K562 (cell line): ENCODE measurements at regions not wholly inside any gene's neighbourhood (a gene's known extent, or its start where the extent isn't known, plus 50 kb on each side); places are given as distances from the start of the nearest gene placed in this dataset.

Experiments used
- ATAC-seq: fragments of 200-7000 bp; cut with Tn5 transposase; 3 replicates; pipeline ENCODE4 v1.9.1; 2020; ENCODE audit warnings: moderate library complexity
- BruUV-seq: library from RNA; stranded (reverse); fragments of 400-500 nt; replicated peaks from 2 replicates; lab custom pipeline; 2021; lab: Mats Ljungman, UMichigan
- CTCF ChIA-PET: fragments of 300-600 bp; formaldehyde crosslinking; extraction: SDS; loops from one replicate; lab custom pipeline; 2021; ENCODE audit warnings: low intra/inter-chr PET ratio; lab: Yijun Ruan, JAX
- POLR2A ChIA-PET: fragments of 300-600, 350-650 bp; sonication (Branson Sonifier 250); formaldehyde crosslinking; extraction: SDS; loops from one replicate; lab custom pipeline; 2021; ENCODE audit warnings: antibody characterized with exemption, inconsistent platforms; lab: Yijun Ruan, JAX
- DNase-seq, 4 experiments: peaks; one replicate each; pipeline versions ENCODE4 v3.0.0 to v3.0.0-alpha.2; 2011 to 2018; ENCODE audit warnings: low spot score in 3 of 4, mixed read lengths in 3 of 4; ENCODE audit errors: extremely low read depth in 1 of 4
- FAIRE-seq: peaks from 2 replicates; lab custom pipeline; 2011; peaks lifted over from hg19 to GRCh38; lab: Jason Lieb, UNC
- H2AFZ ChIP-seq: 2 replicates; pipeline ENCODE4 v1.6.0; 2011; ENCODE audit warnings: low read depth, low read length, control low read depth, inconsistent platforms
- H3K27ac ChIP-seq: fragments of 200-600 bp; 3 replicates; pipeline ENCODE4 v1.8.0; 2011; ENCODE audit warnings: low read depth, mild to moderate bottlenecking, control low read depth, inconsistent platforms, low read length, moderate library complexity, mixed read lengths; ENCODE audit errors: extremely low read depth
- H3K27me3 ChIP-seq, 2 experiments: fragments of 300-600 bp in 1 of 2; 2 replicates in 1 of 2; 3 replicates in 1 of 2; pipeline versions ENCODE4 v1.6.0 to v1.8.0; 2011; ENCODE audit warnings: inconsistent platforms in 2 of 2, low read length in 2 of 2, mild to moderate bottlenecking in 1 of 2, mixed read lengths in 1 of 2, moderate library complexity in 1 of 2; ENCODE audit not compliant: control insufficient read depth in 2 of 2, insufficient read depth in 2 of 2
- H3K36me3 ChIP-seq: fragments of 300-600 bp; 3 replicates; pipeline ENCODE4 v1.8.0; 2011; ENCODE audit warnings: mild to moderate bottlenecking, low read length, inconsistent platforms; ENCODE audit not compliant: control insufficient read depth, insufficient read depth
- H3K4me1 ChIP-seq, 2 experiments: fragments of 200-600 bp in 1 of 2; replicated peaks in 1 of 2; 2 replicates in 1 of 2; 3 replicates in 1 of 2; pipeline versions ENCODE4 v1.5.1 to v1.8.0; 2011; ENCODE audit warnings: inconsistent platforms in 2 of 2, low read length in 2 of 2, mild to moderate bottlenecking in 1 of 2, mixed read lengths in 1 of 2, moderate library complexity in 1 of 2; ENCODE audit not compliant: control insufficient read depth in 2 of 2, insufficient read depth in 2 of 2
- H3K4me2 ChIP-seq: 2 replicates; pipeline ENCODE4 v1.6.1; 2011; ENCODE audit warnings: low read length, control low read depth, inconsistent platforms, mixed read lengths; ENCODE audit not compliant: insufficient read depth
- H3K4me3 ChIP-seq: fragments of 200-600 bp; sonication (generic), shearing (Covaris generic); 2 replicates; pipeline ENCODE4 v1.5.1; 2016; ENCODE audit warnings: control low read depth, inconsistent platforms
- H3K79me2 ChIP-seq: fragments of 200-600 bp; 3 replicates; pipeline ENCODE4 v1.8.0; 2011; ENCODE audit warnings: low read length, inconsistent platforms; ENCODE audit not compliant: control insufficient read depth, insufficient read depth
- H3K9ac ChIP-seq, 2 experiments: 2 replicates each; pipeline versions ENCODE4 v1.6.0 to v1.6.1; 2011; ENCODE audit warnings: low read depth in 2 of 2, low read length in 2 of 2, control low read depth in 1 of 2, inconsistent platforms in 1 of 2, mild to moderate bottlenecking in 1 of 2, mixed read lengths in 1 of 2; ENCODE audit not compliant: insufficient read depth in 1 of 2
- H3K9me1 ChIP-seq: one replicate; pipeline ENCODE4 v1.6.0; 2011; ENCODE audit warnings: inconsistent platforms, mild to moderate bottlenecking, low read length, moderate library complexity; ENCODE audit not compliant: control insufficient read depth, insufficient read depth
- H3K9me3 ChIP-seq: replicated peaks from 2 replicates; pipeline ENCODE4 v1.5.1; 2011; ENCODE audit warnings: low read depth, low read length, inconsistent platforms; ENCODE audit not compliant: control insufficient read depth, insufficient read depth
- H4K20me1 ChIP-seq: replicated peaks from 2 replicates; pipeline ENCODE4 v1.6.1; 2011; ENCODE audit warnings: low read length, inconsistent platforms, mixed read lengths; ENCODE audit not compliant: control insufficient read depth, insufficient read depth
- ATF6 ChIP-seq: sonication (generic); formaldehyde crosslinking; IDR thresholded peaks from 2 replicates; pipeline ENCODE4 v1.4.0; 2020; ENCODE audit warnings: mild to moderate bottlenecking, missing genetic modification reagents
- BCOR ChIP-seq: fragments of 450-650 bp; IDR thresholded peaks from 2 replicates; pipeline ENCODE4 v1.6.1; 2016
- CAMTA2 ChIP-seq: fragments of 250-450 bp; sonication (Bioruptor Pico); conservative IDR thresholded peaks from 2 replicates; pipeline ENCODE4 v1.5.1; 2022
- JUNB ChIP-seq: fragments of 450-650 bp; formaldehyde crosslinking; conservative IDR thresholded peaks from 2 replicates; pipeline ENCODE4 v1.4.0; 2020; ENCODE audit warnings: mild to moderate bottlenecking
- MNT ChIP-seq, 2 experiments: fragments of 450-650 bp; conservative IDR thresholded peaks; 2 replicates each; pipeline ENCODE4 v1.6.1; 2017; ENCODE audit warnings: mild to moderate bottlenecking in 2 of 2, moderate library complexity in 2 of 2
- NCOR1 ChIP-seq: fragments of 450-650 bp; IDR thresholded peaks from 2 replicates; pipeline ENCODE4 v1.6.1; 2016; ENCODE audit warnings: mild to moderate bottlenecking, moderate library complexity
- RNF219 ChIP-seq: fragments of 250-450 bp; sonication (Bioruptor Pico); IDR thresholded peaks from 2 replicates; pipeline ENCODE4 v1.5.0; 2022; ENCODE audit warnings: mild to moderate bottlenecking
- SOX6 ChIP-seq: fragments of 450-650 bp; IDR thresholded peaks from 2 replicates; pipeline ENCODE4 v1.6.1; 2014; ENCODE audit warnings: mild to moderate bottlenecking
- TARDBP ChIP-seq: fragments of 450-650 bp; IDR thresholded peaks from 2 replicates; pipeline ENCODE4 v1.6.1; 2016
- TCF3 ChIP-seq: sonication (generic); formaldehyde crosslinking; IDR thresholded peaks from 2 replicates; pipeline ENCODE4 v1.4.0; 2020; ENCODE audit warnings: mild to moderate bottlenecking, missing genetic modification reagents
- ZNF384 ChIP-seq: IDR thresholded peaks from 2 replicates; pipeline ENCODE4 v1.6.1; 2012; ENCODE audit warnings: low read depth, low read length, improper control_type of control experiment
- WGBS: fragments of 100-300 bp; shearing (Covaris generic); methylation state at CpG from one replicate; pipeline ENCODE4 v1.1.6; 2016; ENCODE audit warnings: low coverage, mixed read lengths; ENCODE audit not compliant: insufficient coverage; ENCODE audit errors: missing lambda C conversion rate; 5-methylcytosine and 5-hydroxymethylcytosine counted together
- in situ Hi-C: fragments of 300-500 bp; cut with MboI; formaldehyde crosslinking; loops from 4 replicates; pipeline ENCODE4 v1.15.0; 2018; ENCODE audit warnings: inconsistent platforms, mixed read lengths
- intact Hi-C: fragments of 100-400 bp; cut with micrococcal nuclease; formaldehyde crosslinking; loops from 2 replicates; pipeline ENCODE4 v1.14.2; 2022

- no peak for ATAC-seq
- no peak overlapping the region for H3K4me2 ChIP-seq
- no peak overlapping the region for H3K27ac ChIP-seq
- no peaks in the 10 kb centered on the region; a peak in 1 of 5 replicates for H3K27me3 ChIP-seq
- intact Hi-C loops: no loop called here
- H2AFZ ChIP-seq: no peak overlapping the region
- BruUV-seq: no TSS peak
- H3K79me2 ChIP-seq: no peaks in the 10 kb centered on the region
- no peaks in the 10 kb centered on the region for H3K4me1 ChIP-seq
- FAIRE-seq: no peak
- H3K9me1 ChIP-seq: no peaks in the 10 kb centered on the region
- in situ Hi-C loops: no loop called here
- H3K36me3 ChIP-seq: no peaks in the 10 kb centered on the region
- H3K9ac ChIP-seq: no peak overlapping the region
- no peaks in the 10 kb centered on the region for H4K20me1 ChIP-seq
- CTCF ChIA-PET: no interaction called here
- POLR2A ChIA-PET: no interaction called here
- no peak overlapping the region for H3K4me3 ChIP-seq
- DNase-seq: no peak
- no peaks in the 10 kb centered on the region for H3K9me3 ChIP-seq
- 0% methylated on average over 2 of the region's 5 CpGs for WGBS
- TF ChIP-seq SOX6 (no peak), TCF3 (no peak), ATF6 (CRISPR knock-in tag) (no peak), MNT (conservative IDR thresholded peaks at IDR 0.05) (no peak), NCOR1 (no peak), BCOR (no peak), TARDBP (no peak), ZNF384 (no peak), RNF219 (CRISPR knock-in tag) (no peak), CAMTA2 (CRISPR knock-in tag) (no peak), JUNB (no peak)
These were observed 123.6 kb downstream of the EMX2 start for GRCh38 chr10:117666166-117666565.
